ENCODE measurements at regions not wholly inside any gene's neighbourhood (a gene's known extent, or its start where the extent isn't known, plus 50 kb on each side); places are given as distances from the start of the nearest gene placed in this dataset.

DNA sequence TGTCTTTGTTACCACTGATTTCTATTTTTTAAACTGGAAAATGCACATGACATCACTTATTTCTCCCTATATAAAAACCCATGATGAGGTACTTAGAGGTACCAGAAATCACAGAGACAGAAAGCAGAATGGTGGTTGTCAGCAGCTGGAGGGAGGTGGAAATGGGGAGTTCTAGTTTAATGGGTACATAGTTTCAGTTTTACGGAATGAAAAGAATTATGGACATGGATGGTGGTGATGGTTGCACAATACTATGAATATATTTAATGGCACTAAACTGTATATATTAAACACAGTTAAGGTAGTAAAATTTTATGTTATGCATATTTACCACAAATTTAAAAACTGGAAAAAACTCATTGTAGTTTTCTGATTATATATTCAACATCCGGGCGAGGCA, 50.5 kb upstream of the CPEB4 start:
- no peaks in the 10 kb centered on the region for H3K27me3 Mint-ChIP-seq (ENCODE audit: insufficient read depth, unreplicated experiment)
- intact Hi-C loops (cut with micrococcal nuclease), result no loop called here
- DNase-seq (ENCODE audit: unreplicated experiment), result no peak
- ChIA-PET CTCF (interaction anchor here (1.6 kb wide), 1 partner anchor 8 kb away, joined by 4 read pairs; no protein-coding TSS in a partner anchor), POLR2A (interaction anchor here (1.2 kb wide), 1 partner anchor 14 kb away, joined by 3 read pairs; no protein-coding TSS in a partner anchor)
- TF ChIP-seq, protein P1, sequence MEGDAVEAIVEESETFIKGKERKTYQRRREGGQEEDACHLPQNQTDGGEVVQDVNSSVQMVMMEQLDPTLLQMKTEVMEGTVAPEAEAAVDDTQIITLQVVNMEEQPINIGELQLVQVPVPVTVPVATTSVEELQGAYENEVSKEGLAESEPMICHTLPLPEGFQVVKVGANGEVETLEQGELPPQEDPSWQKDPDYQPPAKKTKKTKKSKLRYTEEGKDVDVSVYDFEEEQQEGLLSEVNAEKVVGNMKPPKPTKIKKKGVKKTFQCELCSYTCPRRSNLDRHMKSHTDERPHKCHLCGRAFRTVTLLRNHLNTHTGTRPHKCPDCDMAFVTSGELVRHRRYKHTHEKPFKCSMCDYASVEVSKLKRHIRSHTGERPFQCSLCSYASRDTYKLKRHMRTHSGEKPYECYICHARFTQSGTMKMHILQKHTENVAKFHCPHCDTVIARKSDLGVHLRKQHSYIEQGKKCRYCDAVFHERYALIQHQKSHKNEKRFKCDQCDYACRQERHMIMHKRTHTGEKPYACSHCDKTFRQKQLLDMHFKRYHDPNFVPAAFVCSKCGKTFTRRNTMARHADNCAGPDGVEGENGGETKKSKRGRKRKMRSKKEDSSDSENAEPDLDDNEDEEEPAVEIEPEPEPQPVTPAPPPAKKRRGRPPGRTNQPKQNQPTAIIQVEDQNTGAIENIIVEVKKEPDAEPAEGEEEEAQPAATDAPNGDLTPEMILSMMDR (IDR thresholded peaks at IDR 0.05; ENCODE audit: unreplicated experiment), result no peak
- no peak overlapping the region for H3K27ac Mint-ChIP-seq (ENCODE audit: low read depth, unreplicated experiment)
- BruUV-seq (replicated peaks), result no TSS peak
- H3K4me3 Mint-ChIP-seq (ENCODE audit: unreplicated experiment), result no peak overlapping the region
- no peaks in the 10 kb centered on the region for H3K4me1 Mint-ChIP-seq (ENCODE audit: insufficient read depth, unreplicated experiment)
- H3K36me3 Mint-ChIP-seq (ENCODE audit: insufficient read depth, unreplicated experiment), result no peaks in the 10 kb centered on the region
- H3K9me3 Mint-ChIP-seq (ENCODE audit: unreplicated experiment), result no peaks in the 10 kb centered on the region
